ENCODE measurements at regions not wholly inside any gene's neighbourhood (a gene's known extent, or its start where the extent isn't known, plus 50 kb on each side); places are given as distances from the start of the nearest gene placed in this dataset.

DNA sequence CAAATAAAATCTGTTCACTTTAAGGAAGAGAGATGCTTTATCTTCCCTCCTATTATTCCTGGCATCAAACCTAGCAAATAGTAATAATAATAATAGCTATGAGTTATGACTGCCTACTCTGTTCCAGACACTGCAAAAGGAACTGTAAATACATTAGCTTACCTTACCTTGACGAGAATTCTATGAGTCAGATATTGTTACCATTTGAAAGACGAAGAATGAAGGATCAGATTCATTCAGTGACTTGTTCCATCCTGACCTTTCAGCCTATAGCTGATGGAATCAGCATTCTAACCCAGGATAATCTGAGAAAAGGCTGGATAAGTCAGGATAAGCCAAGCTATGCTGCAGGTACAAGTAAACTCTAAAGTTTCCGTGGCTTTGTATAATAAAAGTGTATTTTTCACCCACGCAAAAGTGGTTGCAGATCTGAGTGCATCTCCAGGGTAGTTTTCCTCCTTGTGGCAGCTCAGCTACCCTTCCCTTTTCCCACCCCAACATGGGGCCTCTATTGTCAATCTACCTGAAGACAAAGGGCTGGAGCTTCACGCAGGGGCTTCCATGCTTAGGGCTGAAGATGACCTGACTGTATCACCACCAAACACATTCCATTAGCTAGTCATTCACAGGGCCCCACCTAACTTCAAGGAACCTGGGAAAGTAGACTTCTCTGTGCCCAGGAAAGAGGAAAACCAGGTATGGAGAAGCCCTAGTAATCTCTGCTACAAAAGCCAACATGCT lies 57.2 kb upstream of the CCND2 start:
- TF ChIP-seq ZNF423 (tag by site-specific recombination; IDR thresholded peaks at IDR 0.05): no peak
- TF ChIP-seq ATF2 (tag by site-specific recombination; IDR thresholded peaks at IDR 0.05; ENCODE audit: low read depth): no peak
- no peak for TF ChIP-seq PRDM10 (tag by site-specific recombination; IDR thresholded peaks at IDR 0.05)
- no peak for TF ChIP-seq ZNF302 (tag by site-specific recombination; IDR thresholded peaks at IDR 0.05; ENCODE audit: low read depth)
- TF ChIP-seq ZNF670 (tag by site-specific recombination; IDR thresholded peaks at IDR 0.05; ENCODE audit: low read depth): no peak
- no peak for TF ChIP-seq CTCF (tag by site-specific recombination; IDR thresholded peaks at IDR 0.05)
- no peak for TF ChIP-seq KLF17 (tag by site-specific recombination; IDR thresholded peaks at IDR 0.05)
- no peak for TF ChIP-seq TCF7L2 (IDR thresholded peaks at IDR 0.05; ENCODE audit: borderline replicate concordance, low read depth, low read length)
